Breast epithelium (tissue), 3 donors: ENCODE measurements at regions not wholly inside any gene's neighbourhood (a gene's known extent, or its start where the extent isn't known, plus 50 kb on each side); places are given as distances from the start of the nearest gene placed in this dataset.

Source experiments
- POLR2A ChIP-seq: fragments of 450-650 bp; IDR thresholded peaks from one replicate; pipeline ENCODE4 v1.6.1; 2016; ENCODE audit warnings: antibody characterized with exemption, mild to moderate bottlenecking, moderate library complexity
- POLR2AphosphoS5 ChIP-seq, 3 donors: sonication (generic); formaldehyde crosslinking; IDR thresholded peaks; one replicate each; pipeline ENCODE4 v1.6.1; 2017; ENCODE audit warnings: antibody characterized with exemption in 3 of 3
- TF ChIP-seq, protein P1 (sequence below), 3 donors: fragments of 450-650 bp; IDR thresholded peaks; one replicate each; pipeline ENCODE4 v1.5.1; 2016 to 2017; ENCODE audit warnings: antibody characterized with exemption in 3 of 3, mild to moderate bottlenecking in 3 of 3, moderate library complexity in 3 of 3

DNA sequence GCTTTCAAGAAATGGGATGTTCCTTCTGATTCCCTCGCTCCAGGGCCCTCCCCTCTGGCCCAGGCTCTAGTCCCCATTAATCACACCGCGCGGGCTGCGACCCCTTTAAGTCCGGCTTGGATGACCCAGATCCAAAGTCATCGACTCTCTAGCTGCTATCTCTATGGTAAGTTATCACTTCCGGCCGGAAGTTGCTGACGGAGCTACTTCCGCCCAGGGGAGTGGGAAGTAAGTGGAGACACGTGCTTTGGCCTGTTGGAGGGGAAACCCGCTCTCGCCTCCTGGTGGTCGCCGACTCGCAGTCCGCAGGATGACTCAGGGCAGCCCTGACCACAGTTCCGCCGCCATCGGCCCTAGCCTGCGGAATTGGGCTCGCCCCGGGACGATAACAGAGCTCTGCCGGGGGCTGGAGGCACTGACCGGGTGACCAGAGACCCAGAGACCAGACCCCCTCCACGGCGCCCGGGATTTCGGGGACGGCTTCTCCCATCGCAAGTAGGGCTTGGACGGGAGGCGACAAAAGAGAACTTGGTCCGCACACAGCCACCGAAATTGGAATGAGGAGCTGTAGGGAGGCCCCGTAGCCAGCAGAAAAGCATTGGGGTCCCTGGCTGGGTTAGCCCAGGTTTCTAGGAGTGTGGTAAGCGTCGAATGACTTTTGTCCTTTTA, 52.2 kb upstream of the SEC14L1 start:
- TF ChIP-seq POLR2A, result no peak
- TF ChIP-seq, protein P1, sequence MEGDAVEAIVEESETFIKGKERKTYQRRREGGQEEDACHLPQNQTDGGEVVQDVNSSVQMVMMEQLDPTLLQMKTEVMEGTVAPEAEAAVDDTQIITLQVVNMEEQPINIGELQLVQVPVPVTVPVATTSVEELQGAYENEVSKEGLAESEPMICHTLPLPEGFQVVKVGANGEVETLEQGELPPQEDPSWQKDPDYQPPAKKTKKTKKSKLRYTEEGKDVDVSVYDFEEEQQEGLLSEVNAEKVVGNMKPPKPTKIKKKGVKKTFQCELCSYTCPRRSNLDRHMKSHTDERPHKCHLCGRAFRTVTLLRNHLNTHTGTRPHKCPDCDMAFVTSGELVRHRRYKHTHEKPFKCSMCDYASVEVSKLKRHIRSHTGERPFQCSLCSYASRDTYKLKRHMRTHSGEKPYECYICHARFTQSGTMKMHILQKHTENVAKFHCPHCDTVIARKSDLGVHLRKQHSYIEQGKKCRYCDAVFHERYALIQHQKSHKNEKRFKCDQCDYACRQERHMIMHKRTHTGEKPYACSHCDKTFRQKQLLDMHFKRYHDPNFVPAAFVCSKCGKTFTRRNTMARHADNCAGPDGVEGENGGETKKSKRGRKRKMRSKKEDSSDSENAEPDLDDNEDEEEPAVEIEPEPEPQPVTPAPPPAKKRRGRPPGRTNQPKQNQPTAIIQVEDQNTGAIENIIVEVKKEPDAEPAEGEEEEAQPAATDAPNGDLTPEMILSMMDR (IDR thresholded peaks at IDR 0.05), result peak; percentile 58 to 67 (median 62)
- TF ChIP-seq POLR2AphosphoS5 (IDR thresholded peaks at IDR 0.05), result peak; percentile 92 to 96 (median 95)
